COLO829 (cell line): ENCODE measurements at regions not wholly inside any gene's neighbourhood (a gene's known extent, or its start where the extent isn't known, plus 50 kb on each side); places are given as distances from the start of the nearest gene placed in this dataset.
"Not testable (repeated sequence)": the region's sequence is repeated elsewhere in the genome, so short reads cannot be mapped to it uniquely, and the experiment has no call there.

Source experiments
- DNase-seq: peaks from one replicate; pipeline ENCODE4 v3.0.0; 2012; ENCODE audit warnings: low spot score

- no peak for DNase-seq
These were observed 96.2 kb upstream of the CPM start for GRCh38 chr12:69028941-69029729.

GRCh38 chr12:69030321-69030720 lies 97.3 kb upstream of the CPM start:
- DNase-seq = no peak

GRCh38 chr12:69036533-69036932 lies 103.6 kb upstream of the CPM start:
- DNase-seq = no peak

- no peak for DNase-seq
These were observed 104.0 kb upstream of the CPM start for GRCh38 chr12:69036999-69037398.

GRCh38 chr12:69039911-69040310 lies 106.9 kb upstream of the CPM start:
- no peak for DNase-seq

GRCh38 chr12:69042557-69042956 lies 109.6 kb upstream of the CPM start:
- no peak for DNase-seq

- no peak for DNase-seq
These were observed 110.0 kb upstream of the CPM start for GRCh38 chr12:69042970-69043369.

GRCh38 chr12:69044887-69045286 lies 111.9 kb upstream of the CPM start:
- no peak for DNase-seq

GRCh38 chr12:69045430-69045829 lies 112.5 kb upstream of the CPM start:
- no peak for DNase-seq

GRCh38 chr12:69046363-69046762 lies 113.4 kb upstream of the CPM start:
- DNase-seq = no peak

- no peak for DNase-seq
These were observed 113.9 kb upstream of the CPM start for GRCh38 chr12:69046920-69047319.

- no peak for DNase-seq
These were observed 115.0 kb upstream of the CPM start for GRCh38 chr12:69047990-69048389.

GRCh38 chr12:69049855-69050254 lies 116.9 kb upstream of the CPM start:
- DNase-seq = not testable (repeated sequence)

- peak; percentile 80 for DNase-seq
These were observed 119.8 kb upstream of the CPM start for GRCh38 chr12:69052613-69053408.

GRCh38 chr12:69054343-69055056 lies 121.5 kb upstream of the CPM start:
- DNase-seq = no peak

- DNase-seq = no peak
These were observed 122.3 kb upstream of the CPM start for GRCh38 chr12:69055280-69055679.

- DNase-seq = no peak
These were observed 122.7 kb upstream of the CPM start for GRCh38 chr12:69055706-69056105.

GRCh38 chr12:69056743-69057515 lies 124.0 kb upstream of the CPM start:
- no peak for DNase-seq

GRCh38 chr12:69057742-69058141 lies 124.8 kb upstream of the CPM start:
- no peak for DNase-seq

GRCh38 chr12:69059465-69060457 lies 126.8 kb upstream of the CPM start:
- no peak for DNase-seq

- DNase-seq = no peak
These were observed 128.6 kb upstream of the CPM start for GRCh38 chr12:69061574-69061973.
